ENCODE measurements at regions not wholly inside any gene's neighbourhood (a gene's known extent, or its start where the extent isn't known, plus 50 kb on each side); places are given as distances from the start of the nearest gene placed in this dataset.

- TF ChIP-seq CTCF (IDR thresholded peaks at IDR 0.05) (no peak), POLR2A (IDR thresholded peaks at IDR 0.05) (no peak)
Observed at GRCh38 chr10:78191301-78191700, 157.6 kb downstream of the RPS24 start.
